Adrenal gland (tissue), 5 donors: ENCODE measurements at regions not wholly inside any gene's neighbourhood (a gene's known extent, or its start where the extent isn't known, plus 50 kb on each side); places are given as distances from the start of the nearest gene placed in this dataset.

Source experiments
- CTCF ChIP-seq, 6 experiments: fragments of 450-650 bp in 4 of 6; fragments of 200-600 bp in 2 of 6; sonication (generic) in 1 of 6; IDR thresholded peaks; 1 replicate in 5 of 6; 2 replicates in 1 of 6; pipeline versions ENCODE4 v1.5.1 to v1.8.0; 2016 to 2021; ENCODE audit warnings: antibody characterized with exemption in 6 of 6, mild to moderate bottlenecking in 2 of 6, moderate library complexity in 1 of 6
- POLR2A ChIP-seq, 2 donors: fragments of 450-650 bp; IDR thresholded peaks; one replicate each; pipeline ENCODE4 v1.6.1; 2017; ENCODE audit warnings: antibody characterized with exemption in 2 of 2, mild to moderate bottlenecking in 2 of 2, moderate library complexity in 1 of 2
- donor health status: DM: no; HTN: no; CAD: no.

GRCh38 chr1:4871373-4871772, 217.0 kb downstream of the AJAP1 start:
- TF ChIP-seq CTCF (IDR thresholded peaks at IDR 0.05): no peak
- no peak for TF ChIP-seq POLR2A (IDR thresholded peaks at IDR 0.05)
